HG03520 (cell line): ENCODE measurements at regions not wholly inside any gene's neighbourhood (a gene's known extent, or its start where the extent isn't known, plus 50 kb on each side); places are given as distances from the start of the nearest gene placed in this dataset.

ENCODE experiments used
- ATAC-seq: cut with Tn5 transposase; IDR thresholded peaks from one replicate; pipeline ENCODE4 v1.9.1; 2021; ENCODE audit warnings: mild to moderate bottlenecking, moderate library complexity; ENCODE audit not compliant: unreplicated experiment

DNA sequence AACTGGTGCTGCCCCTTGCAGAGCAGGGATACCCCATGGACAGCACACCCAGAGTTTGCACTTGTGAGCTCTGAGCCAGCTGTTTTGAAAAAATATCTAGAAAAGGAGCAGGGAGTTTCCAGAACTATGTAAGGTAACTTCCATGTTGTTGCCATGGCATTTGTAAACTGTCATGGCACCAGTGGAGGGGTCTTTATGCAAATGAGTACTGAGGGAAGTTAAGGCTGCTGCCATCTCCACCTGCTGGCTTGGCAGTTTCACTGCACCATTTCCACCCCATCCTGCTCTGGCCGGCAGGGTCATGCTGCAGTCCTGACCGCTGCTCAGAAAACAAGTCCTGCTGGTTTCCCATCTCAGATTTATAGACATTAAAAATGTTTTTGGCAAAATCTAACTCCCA lies 52.3 kb upstream of the SNTG2 start:
- ATAC-seq: peak; percentile 79

DNA sequence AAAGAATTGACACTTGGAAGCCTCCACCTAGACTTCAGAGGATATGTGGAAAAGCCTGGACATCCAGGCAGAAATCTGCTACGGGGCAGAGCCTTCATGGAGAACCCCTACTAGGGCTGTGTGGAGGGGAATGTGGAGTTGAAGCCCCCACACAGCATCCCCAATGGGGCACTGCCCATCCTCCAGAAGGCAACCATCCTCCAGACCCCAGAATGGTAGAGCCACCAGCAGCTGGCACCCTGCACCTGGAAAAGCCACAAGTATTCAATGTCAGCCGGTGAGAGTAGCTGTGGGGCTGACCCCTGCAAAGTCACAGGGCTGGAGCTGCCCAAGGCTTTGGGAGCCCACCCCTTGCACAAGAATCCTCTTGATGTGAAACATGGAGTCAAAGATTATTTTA lies 53.6 kb upstream of the SNTG2 start:
- ATAC-seq: no peak

DNA sequence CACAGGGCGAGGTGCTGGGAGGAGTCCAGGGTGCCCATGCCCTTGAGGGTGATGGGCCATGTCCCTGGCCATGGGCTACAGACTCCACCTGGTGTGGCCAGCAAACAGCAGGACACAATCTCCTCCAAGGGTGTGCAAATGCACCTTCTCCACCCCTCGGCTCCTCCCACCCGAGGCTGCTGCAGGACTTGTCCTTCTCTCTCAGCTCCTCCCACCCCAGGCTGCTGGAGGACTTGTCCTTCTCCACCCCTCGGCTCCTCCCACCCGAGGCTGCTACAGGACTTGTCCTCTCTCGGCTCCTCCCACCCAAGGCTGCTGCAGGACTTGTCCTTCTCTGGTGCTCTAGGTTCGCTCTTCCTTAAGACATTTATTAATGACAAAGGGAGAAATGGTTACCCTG lies 57.3 kb upstream of the SNTG2 start:
- no peak for ATAC-seq

DNA sequence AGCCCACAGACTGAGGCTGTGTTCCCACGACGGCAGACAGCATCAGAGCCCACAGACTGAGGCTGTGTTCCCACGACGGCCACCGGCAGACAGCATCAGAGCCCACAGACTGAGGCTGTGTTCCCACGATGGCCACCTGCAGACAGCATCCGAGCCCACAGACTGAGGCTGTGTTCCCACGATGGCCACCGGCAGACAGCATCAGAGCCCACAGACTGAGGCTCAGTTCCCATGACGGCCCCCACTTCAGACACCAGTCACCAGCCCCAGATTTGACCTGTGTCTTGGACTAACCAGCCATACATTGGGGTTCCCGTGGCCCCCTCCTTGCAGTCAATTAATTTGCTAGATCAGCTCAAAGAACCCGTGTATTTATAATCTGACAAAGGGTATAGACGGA lies 57.8 kb upstream of the SNTG2 start:
- no peak for ATAC-seq

DNA sequence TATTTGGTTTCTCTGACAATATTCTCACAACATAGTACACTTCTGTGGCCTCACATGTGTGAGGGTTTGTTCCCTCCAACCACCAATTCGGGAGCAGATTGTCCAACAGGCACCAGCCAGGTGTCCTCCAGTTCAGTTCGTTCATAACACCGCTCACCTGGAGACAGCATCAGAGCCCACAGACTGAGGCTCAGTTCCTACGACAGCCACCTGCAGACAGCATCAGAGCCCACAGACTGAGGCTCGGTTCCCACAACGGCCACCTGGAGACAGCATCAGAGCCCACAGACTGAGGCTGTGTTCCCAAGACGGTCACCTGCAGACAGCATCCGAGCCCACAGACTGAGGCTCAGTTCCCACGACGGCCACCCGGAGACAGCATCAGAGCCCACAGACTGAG lies 58.2 kb upstream of the SNTG2 start:
- no peak for ATAC-seq

DNA sequence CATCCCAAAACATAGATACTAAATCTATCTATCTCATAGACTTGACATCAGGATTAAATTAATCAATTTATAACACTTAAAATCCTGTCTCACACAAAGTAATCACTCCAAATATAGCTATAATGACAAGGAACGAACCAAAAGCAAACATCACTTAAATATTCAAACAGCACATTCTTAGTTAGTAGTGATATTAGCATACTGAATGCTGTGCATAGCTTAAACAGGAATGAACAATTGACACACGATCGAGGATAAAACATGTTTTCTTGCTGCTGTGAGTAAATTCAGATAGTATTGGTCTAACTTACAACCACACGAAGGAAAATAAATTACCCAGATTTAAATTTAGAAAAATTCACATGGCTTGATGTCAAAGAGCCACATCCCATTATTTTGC lies 58.9 kb upstream of the SNTG2 start:
- no peak for ATAC-seq

DNA sequence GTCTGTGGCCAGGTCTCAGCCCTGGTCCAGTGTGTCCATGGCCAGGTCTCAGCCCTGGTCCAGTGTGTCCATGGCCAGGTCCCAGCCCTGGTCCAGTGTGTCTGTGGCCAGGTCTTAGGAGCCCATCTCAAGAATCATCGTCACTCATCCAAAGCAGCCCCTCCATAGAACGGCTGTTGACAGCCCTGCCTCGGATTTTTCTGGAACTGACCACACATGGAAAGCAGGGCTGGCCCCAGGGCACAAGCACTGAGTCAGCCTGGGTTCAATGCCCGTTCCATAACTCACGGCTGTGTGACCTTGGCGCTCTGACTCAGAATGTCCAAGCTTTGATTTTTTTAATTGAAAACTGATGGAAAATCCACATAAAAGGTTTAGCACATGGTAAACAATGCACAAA lies 59.9 kb upstream of the SNTG2 start:
- ATAC-seq: no peak

DNA sequence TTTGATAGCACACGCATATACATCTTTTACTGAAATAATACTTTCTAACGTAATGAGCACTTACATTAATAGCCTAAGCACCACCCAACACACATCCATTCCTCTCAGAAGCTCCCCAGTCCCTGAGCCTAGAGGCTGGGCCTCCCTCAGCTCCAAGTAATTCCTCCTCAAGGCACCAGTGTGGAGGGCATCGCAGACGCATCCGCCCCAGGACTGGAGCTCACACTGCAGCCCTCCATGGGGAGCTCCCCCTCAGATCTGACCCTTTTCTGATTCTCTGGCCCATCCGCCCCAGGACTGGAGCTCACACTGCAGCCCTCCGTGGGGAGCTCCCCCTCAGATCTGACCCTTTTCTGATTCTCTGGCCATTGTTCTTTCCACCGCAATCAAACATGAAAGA lies 60.4 kb upstream of the SNTG2 start:
- no peak for ATAC-seq

DNA sequence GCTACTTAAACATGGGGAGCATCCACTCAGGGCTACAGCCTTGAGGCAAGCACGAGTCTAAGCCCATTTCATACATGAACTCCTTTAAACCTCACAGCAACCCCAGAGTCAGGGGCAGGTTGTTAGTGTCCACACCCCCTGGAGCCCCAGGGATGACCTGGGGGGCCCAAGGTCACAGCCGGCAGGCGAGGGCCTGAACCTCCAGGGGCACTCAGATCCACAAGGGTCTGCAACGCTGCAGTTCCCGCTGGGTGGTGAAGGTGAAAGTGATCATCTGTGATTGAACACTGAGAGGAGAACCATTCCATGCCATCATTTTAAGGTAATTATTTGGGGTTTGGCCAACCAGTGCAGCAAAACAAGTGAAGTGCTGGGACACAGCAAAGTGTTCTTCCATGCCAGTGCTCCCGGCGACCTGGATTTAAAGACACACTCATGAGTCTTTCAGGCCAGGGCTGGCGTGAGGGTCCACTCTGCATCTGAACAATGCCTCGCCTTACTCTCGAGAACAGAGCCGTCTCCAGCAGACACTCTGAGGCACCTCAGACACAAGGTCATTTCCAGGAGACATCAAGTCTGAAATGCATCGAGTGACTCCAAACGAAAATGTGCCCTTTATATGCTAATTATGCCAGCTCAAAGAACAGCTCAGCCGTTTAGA lies 61.6 kb upstream of the SNTG2 start:
- ATAC-seq: no peak

DNA sequence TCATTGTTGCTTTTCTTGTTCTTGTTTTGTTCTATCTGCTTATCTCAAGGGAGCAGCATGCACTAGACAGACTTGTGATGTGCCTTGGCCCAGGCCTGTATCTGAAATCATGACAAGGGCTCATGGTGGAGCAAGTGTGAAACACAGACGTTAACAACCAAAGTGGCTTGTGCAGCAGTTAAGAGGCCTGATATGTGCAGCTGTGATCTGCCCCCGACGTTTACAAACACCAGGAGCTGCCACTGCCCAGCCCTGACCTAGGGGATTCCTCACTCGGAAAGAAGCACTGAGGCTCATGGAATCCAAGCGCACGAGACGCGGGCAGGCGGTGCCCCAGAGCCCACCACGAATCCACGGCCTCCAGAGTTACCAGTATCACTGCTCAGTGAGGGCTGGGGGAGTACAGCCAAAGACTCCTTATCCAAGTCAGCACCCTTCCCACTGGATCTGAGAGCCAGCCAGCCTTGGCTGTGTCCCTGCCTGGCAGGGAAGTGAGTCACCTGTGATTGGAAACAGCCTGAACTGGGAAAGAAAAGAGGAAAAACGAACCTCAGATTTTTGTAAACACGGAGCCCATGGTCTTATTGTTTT lies 62.3 kb upstream of the SNTG2 start:
- ATAC-seq: no peak

DNA sequence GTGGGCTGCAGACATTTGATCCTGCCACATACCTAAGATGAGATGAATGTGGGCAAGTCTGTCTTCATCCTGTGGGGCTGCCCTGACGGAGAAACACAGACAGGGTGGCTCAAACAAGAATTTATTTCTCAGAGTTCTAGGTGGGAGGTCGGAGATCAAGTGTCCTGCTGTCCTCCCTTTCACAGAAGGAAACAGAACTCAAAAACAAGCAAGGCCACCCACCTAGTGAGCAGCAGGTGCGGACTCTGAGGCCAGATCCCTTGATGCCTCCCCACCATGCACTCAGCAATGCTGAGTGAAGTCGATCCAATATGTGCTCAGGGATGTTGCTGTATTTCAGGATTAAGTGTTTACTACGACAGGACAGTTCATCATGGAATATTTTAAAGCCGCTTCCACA lies 63.0 kb upstream of the SNTG2 start:
- no peak for ATAC-seq

DNA sequence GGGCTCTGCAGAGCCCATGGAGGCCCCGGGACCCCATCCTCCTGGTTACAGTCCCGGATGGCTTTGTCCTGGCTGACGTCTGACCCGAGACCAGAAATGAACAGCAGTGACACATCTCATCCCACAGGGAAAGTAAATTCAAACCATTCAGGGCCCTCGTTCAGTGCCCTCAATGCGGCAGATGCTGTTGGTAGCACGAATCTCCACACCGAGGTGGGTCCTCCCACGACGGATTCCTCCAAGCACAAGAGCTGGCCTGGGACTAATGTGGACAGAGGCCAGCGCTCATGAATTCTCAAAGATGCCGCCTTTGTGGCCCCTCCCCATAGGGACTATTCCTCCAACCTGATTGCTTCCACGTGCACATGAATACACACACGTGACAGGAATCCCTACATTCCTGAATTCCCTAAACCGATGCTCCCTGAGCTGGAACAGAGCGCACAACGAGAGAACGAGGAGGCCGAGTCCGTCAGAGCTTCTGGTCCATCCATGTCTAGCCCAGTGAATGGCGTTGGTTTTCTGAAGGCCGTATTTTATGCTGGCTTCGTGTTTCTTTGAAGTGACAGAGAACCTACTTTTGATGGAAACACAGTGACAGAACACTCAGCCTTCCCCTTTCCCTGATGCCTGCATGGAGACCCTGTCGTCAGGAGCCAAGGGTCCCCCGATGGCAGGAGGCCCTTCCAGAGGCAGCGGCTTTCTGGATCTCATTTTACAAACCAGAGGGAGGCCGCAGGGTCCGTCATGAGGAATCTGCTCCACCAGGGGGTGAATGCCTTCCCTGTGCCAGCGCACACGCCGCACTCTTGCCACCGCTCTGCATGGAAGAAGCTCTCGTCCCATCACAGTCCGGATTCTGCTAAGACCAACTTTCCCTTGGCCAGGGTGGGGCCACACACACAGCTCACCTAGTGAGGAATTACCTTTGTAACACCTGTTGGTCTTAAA lies 64.3 kb upstream of the SNTG2 start:
- no peak for ATAC-seq

DNA sequence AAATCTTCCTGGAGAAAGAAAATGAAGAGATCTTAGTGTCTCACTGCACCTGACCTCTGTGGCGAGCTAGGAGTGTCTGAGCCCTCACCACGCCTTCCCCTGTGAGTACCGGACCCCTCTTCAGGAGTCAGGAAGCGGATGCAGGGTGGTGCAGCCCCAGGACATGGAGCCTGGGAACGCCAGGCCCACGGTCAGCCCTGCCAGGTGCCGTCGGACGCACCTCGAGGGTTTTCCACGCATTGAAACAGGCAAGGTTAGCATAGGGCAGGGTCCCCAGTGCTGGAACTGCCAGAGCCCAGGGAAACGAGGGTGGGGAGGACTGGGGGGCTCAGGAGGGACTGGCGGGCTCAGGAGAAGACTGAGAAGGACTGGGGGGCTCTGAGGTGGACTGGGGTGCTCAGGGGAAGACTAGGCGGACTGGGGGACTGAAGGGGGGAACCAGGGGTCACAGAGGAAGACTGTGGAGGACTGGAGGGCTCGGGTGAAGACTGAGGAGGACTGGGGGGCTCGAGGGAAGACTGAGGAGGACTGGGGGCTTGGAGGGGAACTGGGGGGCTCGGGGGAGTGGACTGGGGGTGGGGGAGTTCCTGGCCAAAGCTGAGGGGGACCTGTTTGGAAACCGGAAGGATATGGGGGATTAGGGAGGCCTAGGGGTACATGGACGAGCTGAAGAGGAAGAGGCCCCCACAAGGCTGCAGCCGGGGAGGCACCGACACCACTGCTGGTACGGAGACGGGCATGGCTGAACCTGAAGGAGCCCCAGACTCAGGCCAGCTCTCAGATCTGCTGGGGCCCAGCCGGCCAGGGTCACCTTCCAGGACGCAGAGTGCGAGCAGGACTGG lies 65.2 kb upstream of the SNTG2 start:
- no peak for ATAC-seq

DNA sequence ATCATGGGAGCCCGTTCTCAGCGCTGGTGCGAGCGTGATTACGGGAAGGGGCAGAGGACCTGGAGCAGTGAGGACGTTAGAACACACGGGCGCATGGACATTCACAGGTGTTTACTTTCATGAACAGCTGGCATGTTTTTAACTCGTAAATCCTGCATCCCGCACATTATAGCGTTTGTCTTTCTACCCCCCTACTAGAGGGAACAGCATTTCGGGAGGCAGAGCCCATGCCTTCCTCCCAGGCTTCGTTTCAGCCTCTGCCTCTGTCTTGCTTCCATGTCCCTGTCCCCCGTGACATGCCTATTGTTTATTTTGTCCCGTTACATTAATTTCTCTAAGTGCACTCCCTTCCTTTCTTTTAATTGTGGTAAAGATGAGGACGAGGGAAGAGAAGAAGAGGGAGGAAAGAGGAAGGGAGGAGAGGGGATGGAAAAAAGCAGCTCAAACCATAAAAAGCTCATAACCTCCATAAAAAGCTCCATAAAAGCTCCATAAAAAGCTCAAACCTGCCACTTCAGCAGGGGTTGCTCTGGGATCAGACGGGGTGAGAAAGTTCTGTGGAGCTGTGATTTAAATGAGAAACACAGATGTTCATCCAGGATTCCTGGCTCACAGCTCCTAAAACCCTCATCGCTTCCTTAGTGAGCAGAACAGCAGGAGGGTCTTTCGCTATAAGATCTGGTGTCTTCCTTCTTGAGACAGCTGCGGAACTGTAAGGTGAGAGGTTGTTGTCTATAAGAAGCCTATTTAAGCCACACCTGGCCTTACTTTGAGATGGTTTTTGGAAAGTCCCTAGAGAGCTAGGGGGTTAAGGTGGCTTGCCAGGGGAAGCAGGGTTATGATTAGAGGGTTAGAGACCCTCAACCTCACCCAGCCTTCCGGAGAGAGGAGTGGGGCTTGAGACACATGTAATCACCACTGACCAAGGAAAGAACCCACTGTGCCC lies 66.6 kb upstream of the SNTG2 start:
- no peak for ATAC-seq

DNA sequence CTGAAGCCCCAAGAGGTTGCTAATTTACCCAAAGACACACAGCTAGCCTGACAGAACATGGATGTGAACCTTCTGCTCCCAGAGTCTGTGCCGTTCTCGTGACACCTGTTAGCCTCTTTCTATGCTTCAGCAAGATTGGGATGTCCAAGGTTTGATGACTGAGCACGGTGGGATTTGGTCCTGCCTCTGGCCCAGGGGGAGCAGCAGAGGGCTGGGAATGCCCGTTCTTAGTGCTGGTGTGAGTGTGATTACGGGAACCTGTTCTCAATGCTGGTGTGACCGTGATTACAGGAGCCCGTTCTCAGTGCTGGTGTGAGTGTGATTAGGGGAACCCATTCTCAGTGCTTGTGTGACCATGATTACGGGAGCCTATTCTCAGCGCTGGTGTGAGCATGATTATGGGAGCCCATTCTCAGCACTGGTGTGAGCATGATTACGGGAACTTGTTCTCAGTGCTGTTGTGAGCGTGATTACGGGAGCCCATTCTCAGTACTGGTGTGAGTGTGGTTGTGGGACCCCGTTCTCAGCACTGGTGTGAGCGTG lies 67.3 kb upstream of the SNTG2 start:
- ATAC-seq: no peak

DNA sequence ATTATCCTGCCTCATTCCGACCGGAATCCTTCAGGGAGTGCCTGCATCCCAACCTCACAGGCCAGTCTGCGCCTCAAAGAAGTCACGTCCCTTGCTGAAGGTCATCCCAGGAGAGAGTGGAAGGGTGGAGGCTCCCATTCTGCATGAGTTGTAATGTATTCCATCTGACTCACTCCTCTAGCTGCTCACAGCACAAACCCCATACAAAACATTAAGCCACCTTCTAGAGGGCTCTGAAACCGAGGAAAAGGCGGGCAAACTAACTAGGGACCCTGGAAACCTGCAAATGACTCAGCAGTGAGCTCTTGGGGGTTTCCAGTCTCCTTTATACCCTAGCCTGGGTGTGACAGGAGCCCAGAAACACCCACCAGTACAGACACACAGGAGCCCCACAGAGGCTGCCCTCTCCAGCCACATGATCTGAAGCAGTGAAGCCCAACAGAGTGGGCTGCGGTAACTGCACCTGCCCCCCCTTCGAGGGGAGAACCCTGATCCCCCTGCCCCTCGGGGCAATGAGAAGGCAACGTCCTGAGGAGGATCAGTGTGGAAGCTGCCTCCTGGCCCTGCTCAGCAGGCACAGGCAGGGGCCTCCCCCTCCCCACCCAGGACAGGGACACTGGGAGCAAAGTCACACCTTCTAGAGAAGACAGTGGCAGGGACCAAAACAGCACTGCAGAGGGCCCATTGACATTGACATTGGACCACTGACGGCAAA lies 69.3 kb upstream of the SNTG2 start:
- ATAC-seq: peak; percentile 86

DNA sequence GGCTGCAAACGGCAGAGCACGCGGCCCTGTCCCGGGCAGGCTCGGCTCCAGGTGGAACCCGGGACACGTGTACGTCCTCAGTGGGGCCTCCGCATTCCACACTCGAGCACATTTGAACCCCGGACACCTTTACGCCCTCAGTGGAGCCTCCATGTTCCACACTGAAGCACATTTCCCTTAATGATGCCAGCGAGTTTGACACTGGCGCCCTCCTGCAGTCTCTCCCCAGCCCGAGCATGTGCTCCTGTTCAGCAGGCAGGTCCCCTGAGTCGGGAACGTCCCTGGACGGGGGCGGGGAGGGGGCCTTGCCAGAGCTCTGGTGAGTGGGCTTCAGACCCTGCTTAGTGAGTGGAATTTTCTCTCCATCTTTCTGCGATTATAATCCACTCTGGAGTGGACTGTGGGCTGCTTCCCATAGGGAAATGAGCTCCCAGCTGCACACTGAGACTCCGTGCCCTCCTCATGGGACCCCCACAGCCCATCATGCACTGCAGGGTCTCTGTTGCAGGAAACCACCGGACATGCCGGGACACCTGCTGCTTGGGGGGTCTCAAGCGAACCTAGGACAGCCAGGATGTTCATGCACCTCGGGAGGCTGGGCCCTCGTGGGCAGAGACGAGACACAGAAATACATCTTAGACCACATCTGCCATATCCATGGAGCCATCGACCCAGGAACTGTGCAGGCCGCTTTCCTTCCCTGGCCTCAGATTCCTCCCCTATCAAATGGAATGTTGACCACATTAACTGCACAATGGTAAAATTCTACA lies 70.3 kb upstream of the SNTG2 start:
- no peak for ATAC-seq

DNA sequence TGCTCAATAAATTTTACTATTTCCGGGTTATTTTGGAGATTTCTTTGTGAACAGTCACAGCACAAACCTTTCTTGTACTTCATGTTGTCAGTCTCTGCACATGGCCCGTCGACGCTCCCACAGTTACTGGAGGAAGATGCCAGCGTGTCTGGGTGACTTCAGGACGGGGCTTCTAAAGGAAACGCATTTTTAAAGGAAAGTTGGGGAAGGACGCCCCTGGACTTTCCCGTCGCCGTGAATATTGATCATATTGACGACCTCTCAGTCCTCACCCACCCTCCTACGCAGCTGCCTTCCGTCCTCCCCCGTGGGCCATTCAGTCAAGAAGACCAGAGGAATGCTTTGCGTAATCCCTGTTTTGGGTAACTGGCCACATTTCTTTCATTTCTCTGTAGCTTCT lies 71.1 kb upstream of the SNTG2 start:
- no peak for ATAC-seq
